Coronary artery (tissue), 2 donors: ENCODE measurements at regions not wholly inside any gene's neighbourhood (a gene's known extent, or its start where the extent isn't known, plus 50 kb on each side); places are given as distances from the start of the nearest gene placed in this dataset.

Experiments used
- DNase-seq: peaks from one replicate; pipeline ENCODE4 v3.0.0-alpha.2; 2017; ENCODE audit warnings: low spot score
- H3K27ac ChIP-seq, 2 donors: fragments of 200-600 bp; sonication (generic); one replicate each; pipeline ENCODE4 v1.5.1; 2016 to 2019
- H3K4me3 ChIP-seq: fragments of 200-600 bp; sonication (generic); 2 replicates; pipeline ENCODE4 v1.5.1; 2016; ENCODE audit warnings: mild to moderate bottlenecking, moderate library complexity
- TF ChIP-seq, protein P1 (sequence below): fragments of 200-600 bp; sonication (generic); IDR thresholded peaks from one replicate; pipeline ENCODE4 v1.5.1; 2019; ENCODE audit warnings: antibody characterized with exemption

DNA sequence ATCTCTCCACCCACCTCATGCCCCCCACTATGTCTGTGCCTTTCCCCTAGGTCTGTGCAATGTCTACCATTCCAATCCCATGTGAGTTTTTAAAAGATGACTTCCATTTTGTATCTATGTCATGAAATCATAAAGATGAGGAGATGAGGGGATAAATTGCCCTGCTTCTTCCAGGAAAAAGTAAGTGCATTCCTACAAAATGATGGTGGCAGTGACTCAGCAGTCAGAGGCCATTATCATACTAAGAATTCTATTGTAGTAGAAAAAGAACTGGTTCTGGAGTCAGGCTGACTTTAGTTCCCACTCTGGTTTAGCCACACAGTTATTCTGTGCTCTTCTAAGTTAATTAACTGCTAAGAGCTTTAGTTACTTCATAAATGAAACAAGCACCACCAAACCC is 89.6 kb upstream of the API5 start:
- DNase-seq, result no peak
- Histone ChIP-seq H3K27ac (no peak overlapping the region), H3K4me3 (no peak overlapping the region)
- TF ChIP-seq, protein P1, sequence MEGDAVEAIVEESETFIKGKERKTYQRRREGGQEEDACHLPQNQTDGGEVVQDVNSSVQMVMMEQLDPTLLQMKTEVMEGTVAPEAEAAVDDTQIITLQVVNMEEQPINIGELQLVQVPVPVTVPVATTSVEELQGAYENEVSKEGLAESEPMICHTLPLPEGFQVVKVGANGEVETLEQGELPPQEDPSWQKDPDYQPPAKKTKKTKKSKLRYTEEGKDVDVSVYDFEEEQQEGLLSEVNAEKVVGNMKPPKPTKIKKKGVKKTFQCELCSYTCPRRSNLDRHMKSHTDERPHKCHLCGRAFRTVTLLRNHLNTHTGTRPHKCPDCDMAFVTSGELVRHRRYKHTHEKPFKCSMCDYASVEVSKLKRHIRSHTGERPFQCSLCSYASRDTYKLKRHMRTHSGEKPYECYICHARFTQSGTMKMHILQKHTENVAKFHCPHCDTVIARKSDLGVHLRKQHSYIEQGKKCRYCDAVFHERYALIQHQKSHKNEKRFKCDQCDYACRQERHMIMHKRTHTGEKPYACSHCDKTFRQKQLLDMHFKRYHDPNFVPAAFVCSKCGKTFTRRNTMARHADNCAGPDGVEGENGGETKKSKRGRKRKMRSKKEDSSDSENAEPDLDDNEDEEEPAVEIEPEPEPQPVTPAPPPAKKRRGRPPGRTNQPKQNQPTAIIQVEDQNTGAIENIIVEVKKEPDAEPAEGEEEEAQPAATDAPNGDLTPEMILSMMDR, result no peak

GRCh38 chr11:43223026-43223425 is 88.8 kb upstream of the API5 start:
- TF ChIP-seq, protein P1, result no peak
- Histone ChIP-seq H3K27ac (no peak overlapping the region), H3K4me3 (no peak overlapping the region)
- no peak for DNase-seq

DNA sequence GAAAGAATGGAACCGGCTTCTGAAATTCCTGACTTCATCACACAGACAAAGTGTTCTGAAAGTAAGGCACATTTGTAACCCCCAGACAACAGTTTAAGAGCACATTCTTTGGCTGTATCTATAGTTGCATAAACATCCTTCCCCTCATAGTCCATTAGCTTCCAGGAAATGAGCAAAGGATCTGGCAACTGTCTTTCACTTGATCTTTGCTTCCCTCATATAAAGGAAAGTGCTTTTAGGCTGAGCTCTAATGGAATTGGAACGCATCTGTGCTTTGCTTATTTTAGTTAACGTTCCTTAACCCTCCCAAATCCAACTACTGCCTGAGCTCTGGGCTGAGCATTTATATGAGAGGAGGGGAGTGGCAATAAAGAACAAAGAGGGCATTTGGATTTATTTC is 76.9 kb upstream of the API5 start:
- TF ChIP-seq, protein P1, result no peak
- DNase-seq, result no peak
- no peak overlapping the region for H3K27ac ChIP-seq
- no peak overlapping the region for H3K4me3 ChIP-seq

DNA sequence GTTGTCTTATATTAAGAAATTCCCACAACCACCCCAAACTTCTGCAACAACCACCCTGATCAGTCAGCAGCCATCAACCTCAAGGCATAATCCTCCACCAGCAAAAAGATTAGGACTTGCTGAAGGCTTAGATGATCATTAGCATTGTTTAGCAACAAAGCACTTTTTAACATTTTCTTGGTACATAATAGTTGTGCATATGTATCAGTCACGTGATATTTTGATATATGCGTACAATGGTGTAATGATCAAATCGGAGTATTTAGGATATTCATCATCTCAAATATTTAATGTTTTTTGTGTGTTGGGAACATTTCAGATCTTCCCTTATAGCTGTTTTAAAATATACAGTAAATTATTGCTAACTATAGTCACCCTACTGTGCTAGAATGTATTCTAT is 73.5 kb upstream of the API5 start:
- Histone ChIP-seq H3K27ac (no peak overlapping the region), H3K4me3 (no peak overlapping the region)
- TF ChIP-seq, protein P1, result no peak
- DNase-seq, result no peak

GRCh38 chr11:43239791-43240190 is 72.0 kb upstream of the API5 start:
- TF ChIP-seq, protein P1, result no peak

GRCh38 chr11:43242401-43242800 is 69.4 kb upstream of the API5 start:
- DNase-seq, result no peak
- H3K27ac ChIP-seq, result no peak overlapping the region
- TF ChIP-seq, protein P1, result no peak
- no peak overlapping the region for H3K4me3 ChIP-seq

More at GRCh38 chr11:43239791-43240190, 72.0 kb upstream of the API5 start:
- no peak for DNase-seq
- Histone ChIP-seq H3K27ac (no peak overlapping the region), H3K4me3 (no peak overlapping the region)

- Histone ChIP-seq H3K4me3 (no peak overlapping the region), H3K27ac (no peak overlapping the region)
- DNase-seq, result no peak
- TF ChIP-seq, protein P1, result no peak
Observed at GRCh38 chr11:43243927-43244326, 67.9 kb upstream of the API5 start.
